A673 (cell line): ENCODE measurements at regions not wholly inside any gene's neighbourhood (a gene's known extent, or its start where the extent isn't known, plus 50 kb on each side); places are given as distances from the start of the nearest gene placed in this dataset.

Experiments used
- EZH2 ChIP-seq: fragments of 200-600 bp; sonication (generic); IDR thresholded peaks from 2 replicates; pipeline ENCODE4 v1.6.1; 2017; ENCODE audit warnings: borderline replicate concordance, low read depth, mild to moderate bottlenecking, mixed read lengths, antibody characterized with exemption, low read length; ENCODE audit not compliant: poor library complexity, severe bottlenecking
- TF ChIP-seq, protein P1 (sequence below): fragments of 300-800, 200-600 bp; sonication (generic); conservative IDR thresholded peaks from 2 replicates; pipeline ENCODE4 v1.5.1; 2017; ENCODE audit warnings: low read depth, mild to moderate bottlenecking, antibody characterized with exemption, low read length, moderate library complexity, mixed read lengths

DNA sequence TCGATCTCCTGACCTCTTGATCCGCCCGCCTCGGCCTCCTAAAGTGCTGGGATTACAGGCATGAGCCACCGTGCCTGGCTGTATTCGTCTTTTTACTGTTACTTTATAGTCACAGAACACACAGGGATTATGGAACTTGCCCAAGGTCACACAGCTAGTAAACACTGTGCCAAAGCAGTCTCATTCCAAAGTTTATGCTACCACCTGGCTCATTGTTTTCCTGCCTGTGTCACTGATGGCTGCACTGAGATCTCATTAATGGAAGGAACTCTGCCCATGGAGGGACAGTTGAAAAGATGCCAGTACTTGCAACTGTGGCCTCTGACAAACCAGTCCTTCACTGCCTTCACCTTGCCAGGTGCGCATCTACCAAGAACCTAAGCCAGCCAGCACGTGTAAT lies 517.7 kb downstream of the BCOR start:
- no peak for TF ChIP-seq EZH2
- TF ChIP-seq, protein P1, sequence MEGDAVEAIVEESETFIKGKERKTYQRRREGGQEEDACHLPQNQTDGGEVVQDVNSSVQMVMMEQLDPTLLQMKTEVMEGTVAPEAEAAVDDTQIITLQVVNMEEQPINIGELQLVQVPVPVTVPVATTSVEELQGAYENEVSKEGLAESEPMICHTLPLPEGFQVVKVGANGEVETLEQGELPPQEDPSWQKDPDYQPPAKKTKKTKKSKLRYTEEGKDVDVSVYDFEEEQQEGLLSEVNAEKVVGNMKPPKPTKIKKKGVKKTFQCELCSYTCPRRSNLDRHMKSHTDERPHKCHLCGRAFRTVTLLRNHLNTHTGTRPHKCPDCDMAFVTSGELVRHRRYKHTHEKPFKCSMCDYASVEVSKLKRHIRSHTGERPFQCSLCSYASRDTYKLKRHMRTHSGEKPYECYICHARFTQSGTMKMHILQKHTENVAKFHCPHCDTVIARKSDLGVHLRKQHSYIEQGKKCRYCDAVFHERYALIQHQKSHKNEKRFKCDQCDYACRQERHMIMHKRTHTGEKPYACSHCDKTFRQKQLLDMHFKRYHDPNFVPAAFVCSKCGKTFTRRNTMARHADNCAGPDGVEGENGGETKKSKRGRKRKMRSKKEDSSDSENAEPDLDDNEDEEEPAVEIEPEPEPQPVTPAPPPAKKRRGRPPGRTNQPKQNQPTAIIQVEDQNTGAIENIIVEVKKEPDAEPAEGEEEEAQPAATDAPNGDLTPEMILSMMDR: no peak
